GM19239 (cell line): ENCODE measurements at regions not wholly inside any gene's neighbourhood (a gene's known extent, or its start where the extent isn't known, plus 50 kb on each side); places are given as distances from the start of the nearest gene placed in this dataset.
"Not testable (repeated sequence)": the region's sequence is repeated elsewhere in the genome, so short reads cannot be mapped to it uniquely, and the experiment has no call there.

Experiments
- DNase-seq: peaks from one replicate; pipeline ENCODE4 v3.0.0; 2011; ENCODE audit warnings: low spot score; ENCODE audit not compliant: insufficient read length
- FAIRE-seq: peaks from 2 replicates; lab custom pipeline; 2011; peaks lifted over from hg19 to GRCh38; lab: Jason Lieb, UNC

DNA sequence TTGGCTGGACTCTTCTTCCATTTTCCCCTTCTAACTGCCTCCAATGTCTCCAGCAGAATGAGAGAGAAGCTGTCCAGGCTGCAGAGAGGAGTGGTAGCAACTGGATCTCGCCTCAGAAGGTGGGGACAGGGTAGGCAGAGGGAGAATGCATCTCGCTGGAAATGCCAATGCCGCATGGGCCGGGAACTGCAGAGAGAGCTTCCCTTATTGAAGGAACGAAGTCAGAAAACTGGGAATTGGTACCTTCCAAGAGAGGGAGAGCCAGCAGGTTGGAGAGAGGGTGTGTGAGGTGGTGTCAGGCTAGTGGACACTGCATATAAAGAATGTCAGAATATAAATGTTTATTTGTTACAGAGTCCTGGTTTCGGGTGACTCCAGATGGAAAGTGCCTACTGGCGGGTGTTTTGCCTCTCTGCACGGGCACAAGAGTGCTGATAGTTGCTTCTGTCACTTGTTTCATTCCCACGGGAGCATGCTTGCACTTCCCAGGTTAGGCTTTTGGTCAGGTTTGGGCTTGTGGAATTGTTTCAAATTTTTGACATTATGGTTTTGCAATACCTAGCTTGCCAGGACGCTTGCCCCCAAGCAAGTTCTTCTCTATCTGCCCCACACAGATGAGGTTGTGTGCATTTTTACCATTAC is 156.8 kb upstream of the STS start:
- no peak for DNase-seq
- FAIRE-seq = no peak

- no peak for FAIRE-seq
- DNase-seq = no peak
Observed at GRCh38 chrX:6989858-6990257, 157.7 kb upstream of the STS start.

DNA sequence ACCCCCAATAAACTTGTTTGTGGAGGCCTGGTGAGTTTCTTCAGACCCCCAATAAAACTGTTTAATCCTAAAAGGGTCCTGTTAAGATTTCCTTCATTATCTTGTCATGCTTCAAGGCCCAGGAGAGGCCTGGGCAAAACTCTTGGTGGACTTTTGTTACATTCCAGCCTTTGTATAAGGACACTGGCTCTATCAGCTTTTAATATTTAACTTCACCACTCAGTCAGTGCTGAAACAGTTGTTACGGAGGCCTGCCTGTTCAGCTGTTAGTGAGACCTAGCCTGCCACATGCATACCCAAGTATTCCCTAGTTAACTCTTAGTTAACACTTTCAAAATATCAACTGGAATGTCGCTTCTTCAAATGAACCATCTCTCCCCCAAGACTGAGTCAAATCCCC is 158.8 kb upstream of the STS start:
- not testable (repeated sequence) for DNase-seq, FAIRE-seq

DNA sequence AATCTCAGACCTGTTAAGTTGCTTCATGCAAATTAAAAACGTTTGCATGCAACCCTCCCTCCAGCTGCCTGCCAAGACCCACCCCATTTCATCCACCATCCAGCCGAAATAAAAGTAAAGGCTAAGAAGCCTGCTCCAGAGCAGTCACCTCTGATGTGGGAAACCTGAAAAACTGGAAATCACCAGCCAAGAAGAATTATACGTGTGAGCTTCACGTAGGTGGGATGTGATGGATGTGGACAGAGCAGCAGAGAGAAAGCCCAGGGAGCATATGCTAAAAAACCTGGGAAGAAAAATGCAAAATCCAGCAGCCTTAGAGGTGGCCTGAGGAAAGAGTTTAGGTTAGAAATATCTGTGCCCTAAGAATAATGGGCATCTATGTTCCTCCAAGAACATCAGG is 160.6 kb upstream of the STS start:
- no peak for DNase-seq
- FAIRE-seq = no peak

- peak; percentile 69 for FAIRE-seq
Observed at GRCh38 chrX:6985537-6985936, 162.0 kb upstream of the STS start.

GRCh38 chrX:6983207-6983955 is 164.1 kb upstream of the STS start:
- FAIRE-seq (no peak), DNase-seq (no peak)

More at GRCh38 chrX:6985537-6985936, 162.0 kb upstream of the STS start:
- no peak for DNase-seq

DNA sequence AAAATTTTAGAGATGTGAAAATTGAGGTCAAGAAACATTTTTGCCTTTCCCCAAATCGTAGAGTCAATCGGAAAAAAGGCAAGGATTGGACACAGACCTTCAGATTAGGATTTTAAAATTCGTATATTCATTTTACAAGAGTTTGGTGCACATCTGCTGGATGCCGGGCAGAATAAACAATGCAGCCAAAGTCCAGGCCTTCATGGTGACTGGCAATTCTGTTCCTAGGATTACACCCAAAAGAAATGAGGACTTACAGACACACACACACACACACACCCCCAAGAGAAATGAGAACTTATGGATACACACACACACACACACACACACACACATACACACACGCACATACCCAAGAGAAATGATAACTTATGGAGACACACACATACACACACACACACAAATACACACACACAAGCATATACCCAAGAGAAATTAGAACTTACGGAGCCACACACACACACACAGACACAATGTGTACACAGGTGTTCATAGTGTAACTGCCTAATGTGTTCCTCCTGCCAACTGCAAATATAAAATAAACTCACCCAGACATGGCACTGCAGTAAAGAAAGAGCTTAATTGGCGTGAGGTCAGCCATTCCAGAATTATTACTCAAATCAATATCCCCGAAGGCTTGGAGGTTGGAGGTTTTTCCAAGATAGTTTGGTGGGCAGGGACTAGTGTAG is 165.7 kb upstream of the STS start:
- DNase-seq (no peak), FAIRE-seq (no peak)

DNA sequence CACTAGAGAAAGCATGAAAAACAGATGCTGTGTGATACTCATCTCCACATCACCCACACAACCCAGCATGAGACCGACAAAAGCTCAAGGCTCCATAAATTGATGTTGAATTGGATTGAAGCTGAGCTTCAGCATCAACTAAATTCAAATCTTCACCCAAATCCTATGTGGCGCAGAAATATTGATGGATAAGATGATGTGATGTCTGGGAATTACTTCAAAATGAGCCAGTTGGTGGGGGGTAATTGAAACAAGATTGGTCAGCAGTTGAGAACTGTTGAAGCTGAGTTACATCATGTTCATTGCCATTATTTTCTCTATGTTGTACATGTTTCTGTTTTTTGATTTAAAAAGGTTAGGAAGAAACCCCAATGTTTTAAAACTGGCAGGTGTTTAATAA is 166.5 kb upstream of the STS start:
- no peak for FAIRE-seq
- DNase-seq = no peak

- FAIRE-seq = no peak
Observed at GRCh38 chrX:6968231-6968630, 179.3 kb upstream of the STS start.

GRCh38 chrX:6965729-6966128 is 181.8 kb upstream of the STS start:
- FAIRE-seq (no peak), DNase-seq (no peak)

More at GRCh38 chrX:6968231-6968630, 179.3 kb upstream of the STS start:
- no peak for DNase-seq

DNA sequence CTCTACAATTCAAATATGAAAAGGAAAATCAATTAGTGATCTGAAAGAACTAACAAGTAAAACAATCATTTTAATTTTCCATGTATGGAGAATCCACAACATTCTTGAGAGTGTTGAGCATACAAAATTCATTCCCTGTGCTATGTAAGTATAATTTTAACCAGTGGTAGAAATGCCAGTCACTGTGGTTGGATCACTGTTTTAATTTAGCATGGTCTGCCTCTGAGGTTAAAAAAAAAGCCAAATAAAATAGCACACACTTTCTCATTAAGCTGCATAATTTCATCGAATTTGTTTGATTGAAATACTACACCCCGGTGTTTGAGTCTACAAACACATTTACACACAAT is 185.5 kb upstream of the STS start:
- FAIRE-seq (no peak), DNase-seq (no peak)

DNA sequence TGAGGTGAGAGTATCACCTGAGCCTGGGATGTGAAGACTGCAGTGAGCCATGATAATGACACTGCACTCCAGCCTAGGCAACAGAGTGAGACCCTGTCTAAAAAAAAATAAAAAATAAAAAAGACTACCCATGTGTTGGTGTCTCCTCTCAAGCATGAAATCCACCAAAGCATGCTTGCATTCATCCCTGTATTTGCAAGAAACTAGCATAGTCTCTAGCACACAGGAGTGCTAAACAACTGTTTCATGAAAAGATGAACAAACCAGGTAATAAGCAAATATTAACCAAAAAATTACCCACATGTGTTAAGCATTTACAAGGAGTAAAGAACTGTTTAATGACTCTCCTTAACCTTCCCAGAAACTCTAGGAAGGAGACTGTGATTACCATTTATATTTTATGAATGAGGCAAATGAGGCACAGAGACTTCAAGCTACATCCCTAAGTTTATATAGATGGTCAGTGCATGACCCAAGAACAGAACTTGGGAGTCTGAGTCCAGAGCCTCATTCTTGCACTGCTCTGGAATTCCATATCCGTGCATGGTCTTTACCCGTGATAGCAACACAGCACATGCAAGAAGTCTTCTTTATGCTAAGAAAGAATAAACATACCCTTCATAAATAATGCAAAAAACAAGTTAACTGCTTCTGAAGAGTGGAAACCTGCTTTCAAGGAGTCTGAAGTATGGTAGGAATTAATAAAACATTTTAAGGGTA is 186.1 kb upstream of the STS start:
- FAIRE-seq (no peak), DNase-seq (no peak)

DNA sequence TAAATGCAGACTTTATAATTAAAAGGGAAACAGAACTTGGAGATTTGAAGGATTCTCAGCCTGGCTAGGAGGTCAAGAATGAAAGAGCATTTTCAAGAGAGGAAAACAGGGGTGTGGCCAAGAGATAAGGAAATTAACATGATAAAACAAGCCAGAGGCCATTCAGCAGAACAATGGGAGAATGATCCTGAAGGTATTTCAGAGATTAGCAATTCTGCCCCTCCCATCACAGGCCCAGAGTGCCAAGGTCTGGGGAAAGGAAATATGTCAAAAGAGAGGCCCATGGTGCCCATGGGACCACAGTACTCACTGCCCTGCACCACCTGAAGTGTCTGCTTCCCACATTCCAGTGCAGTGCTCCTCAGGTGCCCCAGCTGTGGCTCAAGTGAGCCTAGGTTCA is 188.5 kb upstream of the STS start:
- no peak for FAIRE-seq

DNA sequence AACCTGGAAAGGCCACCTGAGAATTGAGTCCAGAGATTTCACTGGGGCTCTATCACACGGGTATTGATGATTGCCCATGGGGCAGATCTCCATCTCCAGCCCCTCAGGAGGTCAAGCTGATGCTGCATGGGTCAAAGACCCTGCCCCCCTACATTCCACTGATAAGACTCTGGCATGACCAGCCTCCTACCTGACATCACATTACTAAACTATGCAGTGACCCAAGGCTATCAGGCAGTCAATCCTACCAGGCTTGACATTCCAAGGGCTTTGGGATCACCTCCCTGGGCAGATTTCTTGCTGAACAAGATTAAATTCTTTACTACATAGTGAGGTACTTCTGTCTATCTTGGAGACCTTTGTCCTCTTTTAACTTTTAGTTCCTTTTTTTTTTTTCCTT is 192.7 kb upstream of the STS start:
- DNase-seq = no peak
- FAIRE-seq = no peak

More for the DNA sequence above, 188.5 kb upstream of the STS start:
- DNase-seq = no peak

- DNase-seq (no peak), FAIRE-seq (peak; percentile 75)
Observed at GRCh38 chrX:6946168-6946567, 201.3 kb upstream of the STS start.

GRCh38 chrX:6941041-6941440 is 206.5 kb upstream of the STS start:
- FAIRE-seq (no peak), DNase-seq (no peak)

- not testable (repeated sequence) for FAIRE-seq, DNase-seq
Observed at GRCh38 chrX:6932942-6933341, 214.6 kb upstream of the STS start.

- no peak for FAIRE-seq
- DNase-seq = no peak
Observed at GRCh38 chrX:6930307-6930849, 217.1 kb upstream of the STS start.

GRCh38 chrX:6924443-6925077 is 223.0 kb upstream of the STS start:
- no peak for FAIRE-seq
- no peak for DNase-seq

DNA sequence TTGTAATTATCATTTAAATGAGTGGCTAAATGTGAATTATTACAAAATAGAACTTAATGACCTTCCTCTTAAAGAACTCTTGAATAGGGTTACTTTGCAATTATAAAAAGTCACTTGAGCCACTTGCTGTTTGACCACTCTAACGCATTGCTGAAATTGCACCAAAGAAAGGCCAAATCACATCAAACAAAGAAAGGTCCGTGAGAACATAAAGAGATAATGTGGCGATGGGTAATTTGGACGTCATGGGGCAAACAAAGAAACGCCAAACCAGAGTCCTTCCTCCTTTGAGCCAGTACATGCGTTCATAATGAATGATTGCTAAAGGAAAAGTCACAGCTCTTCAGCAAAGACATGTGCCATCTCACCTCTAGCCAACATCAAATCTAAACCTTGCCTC is 229.8 kb upstream of the STS start:
- peak; percentile 35 for FAIRE-seq
- DNase-seq = no peak
